HL-60 (cell line): ENCODE measurements at regions not wholly inside any gene's neighbourhood (a gene's known extent, or its start where the extent isn't known, plus 50 kb on each side); places are given as distances from the start of the nearest gene placed in this dataset.

Experiments used
- GABPA ChIP-seq: IDR thresholded peaks from 2 replicates; pipeline ENCODE4 v1.6.1; 2012; ENCODE audit warnings: low read depth
- TF ChIP-seq, protein P1 (sequence below): IDR thresholded peaks from one replicate; pipeline ENCODE4 v1.5.1; 2011; ENCODE audit warnings: low read length, control low read depth, inconsistent platforms; ENCODE audit not compliant: insufficient read depth
- TF ChIP-seq, protein P2 (sequence below): IDR thresholded peaks from 2 replicates; pipeline ENCODE4 v1.6.1; 2012; ENCODE audit warnings: low read depth; ENCODE audit not compliant: insufficient replicate concordance

DNA sequence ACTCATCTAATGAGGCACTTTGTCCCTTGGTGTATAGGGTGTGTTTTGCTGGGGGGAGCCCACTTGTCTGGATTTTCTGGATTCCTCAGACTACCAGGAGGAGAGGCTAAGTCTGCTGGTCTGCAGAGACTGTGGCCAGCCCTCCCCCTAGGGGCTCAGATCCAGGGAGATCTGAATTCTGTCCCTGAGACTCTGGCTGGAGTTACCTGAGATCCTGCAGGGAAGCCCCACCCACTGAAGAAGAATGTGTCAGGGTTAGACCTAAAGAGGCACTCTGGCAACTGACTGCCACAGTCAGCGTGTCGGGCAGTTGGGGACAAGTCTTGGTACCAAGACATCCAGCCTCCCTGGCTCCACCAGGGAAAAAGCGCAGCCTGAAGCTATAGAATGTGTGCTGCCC lies 138.9 kb downstream of the DCAF12L2 start:
- TF ChIP-seq, protein P1, sequence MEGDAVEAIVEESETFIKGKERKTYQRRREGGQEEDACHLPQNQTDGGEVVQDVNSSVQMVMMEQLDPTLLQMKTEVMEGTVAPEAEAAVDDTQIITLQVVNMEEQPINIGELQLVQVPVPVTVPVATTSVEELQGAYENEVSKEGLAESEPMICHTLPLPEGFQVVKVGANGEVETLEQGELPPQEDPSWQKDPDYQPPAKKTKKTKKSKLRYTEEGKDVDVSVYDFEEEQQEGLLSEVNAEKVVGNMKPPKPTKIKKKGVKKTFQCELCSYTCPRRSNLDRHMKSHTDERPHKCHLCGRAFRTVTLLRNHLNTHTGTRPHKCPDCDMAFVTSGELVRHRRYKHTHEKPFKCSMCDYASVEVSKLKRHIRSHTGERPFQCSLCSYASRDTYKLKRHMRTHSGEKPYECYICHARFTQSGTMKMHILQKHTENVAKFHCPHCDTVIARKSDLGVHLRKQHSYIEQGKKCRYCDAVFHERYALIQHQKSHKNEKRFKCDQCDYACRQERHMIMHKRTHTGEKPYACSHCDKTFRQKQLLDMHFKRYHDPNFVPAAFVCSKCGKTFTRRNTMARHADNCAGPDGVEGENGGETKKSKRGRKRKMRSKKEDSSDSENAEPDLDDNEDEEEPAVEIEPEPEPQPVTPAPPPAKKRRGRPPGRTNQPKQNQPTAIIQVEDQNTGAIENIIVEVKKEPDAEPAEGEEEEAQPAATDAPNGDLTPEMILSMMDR, result no peak
- TF ChIP-seq, protein P2, sequence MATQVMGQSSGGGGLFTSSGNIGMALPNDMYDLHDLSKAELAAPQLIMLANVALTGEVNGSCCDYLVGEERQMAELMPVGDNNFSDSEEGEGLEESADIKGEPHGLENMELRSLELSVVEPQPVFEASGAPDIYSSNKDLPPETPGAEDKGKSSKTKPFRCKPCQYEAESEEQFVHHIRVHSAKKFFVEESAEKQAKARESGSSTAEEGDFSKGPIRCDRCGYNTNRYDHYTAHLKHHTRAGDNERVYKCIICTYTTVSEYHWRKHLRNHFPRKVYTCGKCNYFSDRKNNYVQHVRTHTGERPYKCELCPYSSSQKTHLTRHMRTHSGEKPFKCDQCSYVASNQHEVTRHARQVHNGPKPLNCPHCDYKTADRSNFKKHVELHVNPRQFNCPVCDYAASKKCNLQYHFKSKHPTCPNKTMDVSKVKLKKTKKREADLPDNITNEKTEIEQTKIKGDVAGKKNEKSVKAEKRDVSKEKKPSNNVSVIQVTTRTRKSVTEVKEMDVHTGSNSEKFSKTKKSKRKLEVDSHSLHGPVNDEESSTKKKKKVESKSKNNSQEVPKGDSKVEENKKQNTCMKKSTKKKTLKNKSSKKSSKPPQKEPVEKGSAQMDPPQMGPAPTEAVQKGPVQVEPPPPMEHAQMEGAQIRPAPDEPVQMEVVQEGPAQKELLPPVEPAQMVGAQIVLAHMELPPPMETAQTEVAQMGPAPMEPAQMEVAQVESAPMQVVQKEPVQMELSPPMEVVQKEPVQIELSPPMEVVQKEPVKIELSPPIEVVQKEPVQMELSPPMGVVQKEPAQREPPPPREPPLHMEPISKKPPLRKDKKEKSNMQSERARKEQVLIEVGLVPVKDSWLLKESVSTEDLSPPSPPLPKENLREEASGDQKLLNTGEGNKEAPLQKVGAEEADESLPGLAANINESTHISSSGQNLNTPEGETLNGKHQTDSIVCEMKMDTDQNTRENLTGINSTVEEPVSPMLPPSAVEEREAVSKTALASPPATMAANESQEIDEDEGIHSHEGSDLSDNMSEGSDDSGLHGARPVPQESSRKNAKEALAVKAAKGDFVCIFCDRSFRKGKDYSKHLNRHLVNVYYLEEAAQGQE, result no peak
- no peak for TF ChIP-seq GABPA
